SW 1271 (cell line): ENCODE measurements at regions not wholly inside any gene's neighbourhood (a gene's known extent, or its start where the extent isn't known, plus 50 kb on each side); places are given as distances from the start of the nearest gene placed in this dataset.
A peak's percentile ranks its signal among the peaks of the same experiment; 100 is the strongest.
"Not testable (repeated sequence)": the region's sequence is repeated elsewhere in the genome, so short reads cannot be mapped to it uniquely, and the experiment has no call there.

Experiments used
- DNase-seq, 2 experiments: peaks; one replicate each; lab custom pipeline; 2025; lab: John Stamatoyannopoulos, UW

DNA sequence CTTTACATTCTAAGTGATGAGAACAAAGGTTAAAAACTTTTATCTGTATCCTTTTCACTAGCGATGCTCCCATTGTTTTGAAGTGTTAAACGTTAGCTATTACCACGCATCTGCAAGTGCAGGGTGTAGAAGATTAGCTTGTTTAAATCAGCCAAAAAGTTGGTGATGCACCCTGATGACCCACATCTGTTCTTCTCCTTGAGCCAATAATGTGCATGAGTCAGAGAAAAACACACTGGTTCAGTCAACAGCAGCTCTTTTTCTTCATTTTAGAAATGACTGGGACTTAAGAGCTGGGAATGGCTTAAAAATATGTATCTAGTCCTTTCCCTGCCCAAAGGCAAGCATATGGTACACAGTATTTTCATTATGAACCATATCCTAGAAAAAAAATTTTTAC is 323.5 kb upstream of the PDE3A start:
- no peak for DNase-seq

GRCh38 chr12:20047901-20048300 is 320.4 kb upstream of the PDE3A start:
- no peak for DNase-seq

GRCh38 chr12:20050221-20050620 is 318.1 kb upstream of the PDE3A start:
- DNase-seq: no peak

DNA sequence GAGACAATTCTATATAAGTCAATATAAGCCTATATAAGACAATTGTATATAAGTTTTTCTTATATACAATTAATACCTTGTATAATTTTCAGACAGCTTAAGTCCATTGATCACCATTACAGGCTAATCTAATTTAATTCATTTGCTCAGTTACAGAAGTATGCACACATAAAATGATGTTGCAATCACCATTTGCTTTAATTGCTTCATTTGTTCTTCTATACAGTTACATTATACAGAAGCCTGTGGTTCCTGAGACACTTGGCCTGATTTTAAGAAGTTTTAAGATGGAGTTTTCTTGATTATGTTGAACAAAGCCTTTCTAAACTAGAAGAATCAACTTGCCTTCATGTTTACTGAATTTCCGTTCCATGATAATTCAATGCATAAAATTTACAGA is 314.6 kb upstream of the PDE3A start:
- DNase-seq: no peak

DNA sequence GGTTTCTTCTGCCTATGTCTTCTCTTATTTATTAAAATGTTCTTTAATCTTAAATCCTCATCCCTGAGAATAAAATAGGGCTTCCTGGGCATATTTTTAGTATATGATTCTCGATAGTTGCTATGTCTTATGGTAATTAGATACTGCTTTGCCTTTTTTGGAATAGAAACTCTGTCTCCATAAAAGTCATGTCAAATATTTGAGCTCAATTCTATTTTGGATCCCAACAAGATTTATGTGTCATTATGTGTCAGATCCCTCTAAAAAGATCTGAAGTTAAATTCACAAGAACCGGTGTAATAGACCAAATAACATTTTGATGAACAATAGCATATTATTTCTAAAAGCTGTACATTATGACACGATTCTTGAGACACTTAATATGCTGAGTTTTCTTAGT is 312.5 kb upstream of the PDE3A start:
- no peak for DNase-seq

- no peak for DNase-seq
Observed at GRCh38 chr12:20057398-20057797, 310.9 kb upstream of the PDE3A start.

GRCh38 chr12:20063116-20063515 is 305.2 kb upstream of the PDE3A start:
- DNase-seq: no peak

- DNase-seq: no peak
Observed at GRCh38 chr12:20077618-20078017, 290.7 kb upstream of the PDE3A start.

DNA sequence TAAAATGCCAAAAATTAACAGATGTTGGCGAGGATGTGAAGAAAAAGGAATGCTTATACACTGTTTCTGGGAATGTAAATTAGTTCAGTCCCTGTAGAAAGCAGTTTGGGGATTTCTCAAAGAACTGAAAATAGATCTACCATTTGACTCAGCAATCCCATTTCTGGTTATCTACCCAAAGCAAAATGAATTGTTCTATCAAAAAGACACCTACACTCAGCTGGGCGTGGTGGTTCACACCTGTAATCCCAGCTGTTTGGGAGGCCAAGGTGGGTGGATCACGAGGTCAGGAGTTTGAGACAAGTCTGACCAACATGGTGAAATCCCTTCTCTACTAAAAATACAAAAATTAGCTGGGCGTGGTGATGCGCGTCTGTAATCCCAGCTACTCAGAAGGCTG is 279.3 kb upstream of the PDE3A start:
- no peak for DNase-seq

DNA sequence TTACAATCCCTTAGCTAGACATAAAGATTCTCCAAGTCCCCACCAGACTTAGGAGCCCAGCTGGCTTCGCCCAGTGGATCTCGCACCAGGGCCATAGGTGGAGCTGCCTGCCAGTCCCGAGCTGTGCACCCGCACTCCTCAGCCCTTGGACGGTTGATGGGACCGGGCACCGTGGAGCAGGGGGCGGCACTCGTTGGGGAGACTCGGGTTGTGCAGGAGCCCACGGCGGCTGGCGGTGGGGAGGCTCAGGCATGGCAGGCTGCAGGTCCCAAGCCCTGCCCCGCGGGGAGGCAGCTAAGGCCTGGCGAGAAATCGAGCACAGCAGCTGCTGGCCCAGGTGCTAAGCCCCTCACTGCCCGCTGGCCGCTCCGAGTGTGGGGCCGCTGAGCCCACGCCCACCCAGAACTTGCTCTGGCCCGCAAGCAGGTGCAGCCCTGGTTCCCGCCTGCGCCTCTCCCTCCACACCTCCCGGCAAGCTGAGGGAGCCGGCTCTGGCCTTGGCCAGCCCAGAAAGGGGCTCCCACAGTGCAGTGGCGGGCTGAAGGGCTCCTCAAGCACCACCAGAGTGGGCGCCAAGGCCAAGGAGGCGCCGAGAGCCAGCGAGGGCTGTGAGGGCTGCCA is 275.0 kb upstream of the PDE3A start:
- not testable (repeated sequence) for DNase-seq

GRCh38 chr12:20096430-20096829 is 271.9 kb upstream of the PDE3A start:
- DNase-seq: no peak

GRCh38 chr12:20097626-20098025 is 270.7 kb upstream of the PDE3A start:
- DNase-seq: no peak

DNA sequence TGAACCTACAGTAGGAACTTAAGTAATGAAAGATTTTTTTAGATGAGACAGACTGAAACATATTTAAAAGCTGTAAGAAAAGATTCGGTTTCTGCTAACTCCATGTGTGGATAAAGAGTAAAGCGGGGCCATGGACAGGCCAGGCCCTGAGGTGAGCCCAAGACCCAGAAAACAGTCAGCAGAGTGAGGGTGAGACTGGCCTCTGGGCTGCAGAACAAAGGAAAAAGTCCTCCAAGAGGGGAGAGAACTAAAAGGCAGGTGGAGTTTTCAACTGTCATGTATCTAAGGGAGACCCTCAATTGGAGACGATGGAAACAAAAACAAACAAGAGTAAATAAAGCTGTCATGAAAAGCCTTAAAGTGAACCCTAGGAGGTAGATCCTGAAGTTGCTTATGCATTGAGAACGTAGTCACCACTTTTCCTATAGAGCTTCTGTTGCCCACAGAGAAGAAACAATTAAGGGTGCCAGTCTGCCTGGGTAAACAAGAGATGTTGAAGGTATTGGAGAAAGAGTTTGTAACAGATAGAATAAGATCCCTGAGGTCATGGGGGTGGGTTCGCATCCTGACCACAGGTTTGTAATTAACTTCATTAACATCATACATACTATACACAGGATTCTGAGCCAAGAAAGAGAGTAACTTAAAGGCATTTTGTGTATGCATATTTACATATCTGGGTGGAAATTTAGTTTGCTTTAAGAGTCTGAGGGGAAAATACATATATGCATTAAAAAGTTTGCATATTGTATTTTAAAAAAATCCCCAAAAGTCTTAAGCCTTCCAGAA is 268.7 kb upstream of the PDE3A start:
- no peak for DNase-seq

- DNase-seq: no peak
Observed at GRCh38 chr12:20101046-20101445, 267.3 kb upstream of the PDE3A start.

- DNase-seq: no peak
Observed at GRCh38 chr12:20105943-20106342, 262.4 kb upstream of the PDE3A start.

- DNase-seq: no peak
Observed at GRCh38 chr12:20109676-20110075, 258.7 kb upstream of the PDE3A start.

GRCh38 chr12:20115371-20115770 is 253.0 kb upstream of the PDE3A start:
- DNase-seq: not testable (repeated sequence)

GRCh38 chr12:20119596-20120402 is 248.5 kb upstream of the PDE3A start:
- no peak for DNase-seq

DNA sequence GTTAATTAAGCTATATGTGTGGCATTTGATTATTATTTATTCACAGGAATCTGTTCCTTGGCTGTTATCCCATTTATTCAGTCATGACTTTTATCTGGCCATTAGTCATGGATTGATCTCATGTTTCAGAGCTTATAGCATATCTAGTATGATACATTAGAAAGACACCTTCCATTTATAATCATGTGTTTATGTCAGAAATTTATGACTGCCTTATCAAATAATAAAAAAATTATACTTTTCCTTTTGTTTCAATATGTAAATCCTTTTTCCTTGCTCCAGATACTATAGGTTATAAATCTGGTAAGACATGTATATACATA is 248.0 kb upstream of the PDE3A start:
- no peak for DNase-seq

DNA sequence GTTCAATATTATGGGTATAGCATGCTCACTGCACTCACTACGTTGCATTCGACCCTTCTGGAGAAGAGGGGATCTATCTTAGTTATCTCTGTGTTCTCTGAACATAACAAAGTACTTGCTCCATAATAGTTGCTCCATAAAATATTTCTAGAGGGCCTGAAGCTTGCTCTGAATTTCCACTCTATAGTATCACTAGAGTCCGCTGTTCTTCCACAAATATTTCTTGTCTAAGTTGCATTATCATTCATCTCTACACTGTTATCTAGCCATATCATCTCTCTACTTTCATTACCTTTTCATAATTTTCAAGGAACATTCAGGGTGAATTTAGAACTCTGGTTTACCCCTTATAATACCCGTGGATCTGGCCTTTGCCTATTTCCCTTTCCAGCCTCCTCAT is 246.1 kb upstream of the PDE3A start:
- DNase-seq: peak in 1 of 2 experiments; percentile 14

DNA sequence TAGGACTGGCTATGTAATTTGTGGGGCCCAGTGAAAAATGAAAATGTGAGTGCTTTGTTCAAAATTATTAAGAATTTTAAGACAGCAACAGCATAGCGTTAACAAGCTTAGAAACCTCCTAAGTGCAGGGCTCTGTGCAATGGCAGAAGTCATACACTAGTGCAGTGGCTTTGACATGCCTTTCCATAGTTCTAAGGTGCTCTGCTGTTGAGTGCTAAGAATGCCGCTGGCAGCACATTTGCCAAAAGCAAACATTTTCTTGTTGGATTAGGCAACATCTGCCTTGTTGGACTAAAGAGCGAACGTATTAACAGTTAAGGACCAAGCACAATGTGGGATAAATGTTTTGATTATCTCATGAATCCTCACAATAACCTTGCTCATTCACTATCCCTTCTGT is 244.9 kb upstream of the PDE3A start:
- no peak for DNase-seq

GRCh38 chr12:20125276-20125798 is 243.0 kb upstream of the PDE3A start:
- no peak for DNase-seq

DNA sequence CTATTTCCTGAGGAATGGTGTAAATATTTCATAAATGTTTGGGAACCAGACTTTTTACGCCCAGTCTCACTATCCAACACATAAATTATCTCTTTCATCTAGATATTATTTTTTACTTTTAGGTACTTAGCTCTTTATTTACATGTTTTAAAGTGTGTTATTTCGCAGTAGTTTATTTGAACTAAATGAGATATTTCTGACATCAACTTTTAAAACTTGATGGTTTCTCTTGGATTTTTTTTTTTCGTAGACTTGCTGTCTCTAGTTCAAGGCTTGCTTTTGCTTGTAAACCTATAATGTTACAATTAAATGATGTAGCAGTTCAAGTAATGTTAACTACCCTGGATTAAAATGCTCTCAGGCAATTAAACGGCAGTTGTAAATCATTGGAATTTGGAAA is 241.7 kb upstream of the PDE3A start:
- no peak for DNase-seq
